Endothelial cell of umbilical vein (primary cell): ENCODE measurements at regions not wholly inside any gene's neighbourhood (a gene's known extent, or its start where the extent isn't known, plus 50 kb on each side); places are given as distances from the start of the nearest gene placed in this dataset.

Experiments used
- BruUV-seq: library from RNA; stranded (reverse); fragments of 400-500 nt; replicated peaks from 2 replicates; lab custom pipeline; 2021; lab: Mats Ljungman, UMichigan
- CTCF ChIA-PET: fragments of 300-600, 350-600 bp; sonication (Branson Sonifier 250); formaldehyde crosslinking; loops from one replicate; lab custom pipeline; 2021; ENCODE audit warnings: antibody characterized with exemption, inconsistent platforms; lab: Charles Lee
- POLR2A ChIA-PET: fragments of 300-600, 350-600 bp; sonication (Branson Sonifier 250); formaldehyde crosslinking; loops from one replicate; lab custom pipeline; 2021; ENCODE audit warnings: antibody characterized with exemption, inconsistent platforms; lab: Charles Lee
- DNase-seq: peaks from one replicate; pipeline ENCODE4 v3.0.0-alpha.2; 2011; ENCODE audit warnings: low read depth, low spot score
- FAIRE-seq: peaks from 2 replicates; lab custom pipeline; 2011; peaks lifted over from hg19 to GRCh38; lab: Jason Lieb, UNC
- H2AFZ ChIP-seq: 2 replicates; pipeline ENCODE4 v1.6.0; 2012; ENCODE audit warnings: low read depth, low read length, control low read depth, inconsistent platforms
- H3K27ac ChIP-seq: 2 replicates; pipeline ENCODE4 v1.5.1; 2011; ENCODE audit warnings: low read depth, mild to moderate bottlenecking, control low read depth, low read length, moderate library complexity; ENCODE audit not compliant: insufficient read depth
- H3K27me3 ChIP-seq, 2 experiments: 2 replicates each; pipeline versions ENCODE4 v1.6.0 to v1.6.1; 2011; ENCODE audit warnings: low read length in 2 of 2, mixed read lengths in 1 of 2; ENCODE audit not compliant: control insufficient read depth in 2 of 2, insufficient read depth in 2 of 2
- H3K36me3 ChIP-seq, 2 experiments: 2 replicates in 1 of 2; 3 replicates in 1 of 2; pipeline ENCODE4 v1.5.1; 2011; ENCODE audit warnings: low read length in 2 of 2, mild to moderate bottlenecking in 1 of 2, moderate library complexity in 1 of 2; ENCODE audit not compliant: control insufficient read depth in 2 of 2, insufficient read depth in 2 of 2; ENCODE audit errors: extremely low read depth in 1 of 2
- H3K4me1 ChIP-seq: 3 replicates; pipeline ENCODE4 v1.5.1; 2011; ENCODE audit warnings: mild to moderate bottlenecking, low read length; ENCODE audit not compliant: control insufficient read depth, insufficient read depth; ENCODE audit errors: extremely low read depth
- H3K4me2 ChIP-seq: 2 replicates; pipeline ENCODE4 v1.6.1; 2011; ENCODE audit warnings: low read length, control low read depth, mixed read lengths; ENCODE audit not compliant: insufficient read depth
- H3K4me3 ChIP-seq, 3 experiments: fragments of 200-600 bp in 1 of 3; sonication (generic), shearing (Covaris generic) in 1 of 3; replicated peaks in 1 of 3; 2 replicates each; pipeline ENCODE4 v1.5.1; 2011 to 2016; ENCODE audit warnings: control low read depth in 3 of 3, low read length in 3 of 3, mild to moderate bottlenecking in 2 of 3, inconsistent platforms in 1 of 3, low read depth in 1 of 3, moderate library complexity in 1 of 3; ENCODE audit not compliant: insufficient read depth in 1 of 3
- H3K79me2 ChIP-seq: 2 replicates; pipeline ENCODE4 v1.6.0; 2012; ENCODE audit warnings: low read length, inconsistent platforms; ENCODE audit not compliant: control insufficient read depth, insufficient read depth
- H3K9ac ChIP-seq: replicated peaks from 2 replicates; pipeline ENCODE3; 2011; ENCODE audit warnings: low read length, control low read depth; ENCODE audit not compliant: insufficient read depth; ENCODE audit errors: extremely low read depth
- H3K9me1 ChIP-seq: replicated peaks from 3 replicates; pipeline ENCODE4 v1.6.0; 2011; ENCODE audit warnings: mild to moderate bottlenecking, low read length; ENCODE audit not compliant: control insufficient read depth, insufficient read depth; ENCODE audit errors: extremely low read depth
- H3K9me3 ChIP-seq: replicated peaks from 2 replicates; pipeline ENCODE4 v1.5.1; 2012; ENCODE audit warnings: low read length, inconsistent platforms; ENCODE audit not compliant: control insufficient read depth, insufficient read depth
- H4K20me1 ChIP-seq: replicated peaks from 2 replicates; pipeline ENCODE3; 2011; ENCODE audit warnings: mild to moderate bottlenecking, low read length; ENCODE audit not compliant: control insufficient read depth, insufficient read depth; ENCODE audit errors: extremely low read depth
- CTCF ChIP-seq, 2 donors: IDR thresholded peaks; 1 replicate in 1 of 2; 2 replicates in 1 of 2; pipeline ENCODE4 v1.5.1; 2011; ENCODE audit warnings: low read length in 2 of 2, mild to moderate bottlenecking in 2 of 2, moderate library complexity in 2 of 2, control low read depth in 1 of 2, inconsistent platforms in 1 of 2, low read depth in 1 of 2; ENCODE audit not compliant: insufficient read depth in 1 of 2; ENCODE audit errors: extremely low read depth in 1 of 2
- EZH2 ChIP-seq: IDR thresholded peaks from 2 replicates; pipeline ENCODE4 v1.6.1; 2012; ENCODE audit warnings: borderline replicate concordance, low read depth, mild to moderate bottlenecking, moderate library complexity, low read length, inconsistent platforms; ENCODE audit not compliant: severe bottlenecking
- FOS ChIP-seq: IDR thresholded peaks from 2 replicates; pipeline ENCODE4 v1.6.1; 2011; ENCODE audit warnings: mild to moderate bottlenecking, low read length, moderate library complexity, borderline replicate concordance; ENCODE audit not compliant: insufficient read depth
- GATA2 ChIP-seq: IDR thresholded peaks from 2 replicates; pipeline ENCODE4 v1.7.0; 2011; ENCODE audit warnings: low read depth, mild to moderate bottlenecking, moderate library complexity, mixed read lengths, low read length; ENCODE audit not compliant: insufficient read length, insufficient read depth
- JUN ChIP-seq: IDR thresholded peaks from 2 replicates; pipeline ENCODE4 v1.6.1; 2011; ENCODE audit warnings: borderline replicate concordance, low read depth; ENCODE audit not compliant: insufficient read length, insufficient read depth
- MAX ChIP-seq: IDR thresholded peaks from 2 replicates; pipeline ENCODE4 v1.6.1; 2011; ENCODE audit not compliant: insufficient read depth, insufficient read length
- MYC ChIP-seq: IDR thresholded peaks from one replicate; pipeline ENCODE4 v1.6.1; 2011; ENCODE audit warnings: mild to moderate bottlenecking, low read depth, low read length
- POLR2A ChIP-seq: IDR thresholded peaks from 2 replicates; pipeline ENCODE4 v1.6.1; 2012; ENCODE audit warnings: low read depth, mild to moderate bottlenecking, control low read depth, low read length
- POLR2AphosphoS5 ChIP-seq: IDR thresholded peaks from 2 replicates; pipeline ENCODE4 v1.6.1; 2012; ENCODE audit warnings: low read depth, mild to moderate bottlenecking, control low read depth, low read length, moderate library complexity; ENCODE audit not compliant: insufficient read depth
- dilution Hi-C: fragments of 300-500 bp; cut with MboI; formaldehyde crosslinking; loops from one replicate; pipeline ENCODE4 v1.15.0; 2019; ENCODE audit warnings: low sequenced_read_pairs; ENCODE audit not compliant: extremely low pct_ligation_motif_present
- intact Hi-C: fragments of 100-400 bp; cut with micrococcal nuclease; formaldehyde crosslinking; loops from one replicate; pipeline ENCODE4 v1.10.0; 2022

- H3K27ac ChIP-seq, result no peak overlapping the region
- ChIA-PET CTCF (interaction anchor here (0.7 to 1.6 kb wide), 3 partner anchors 8 to 21 kb away, joined by 3 to 4 read pairs (median 4); no protein-coding TSS in a partner anchor), POLR2A (no interaction called here)
- no peaks in the 10 kb centered on the region for H3K9me3 ChIP-seq
- H3K4me1 ChIP-seq, result no peaks in the 10 kb centered on the region
- BruUV-seq, result no TSS peak
- intact Hi-C loops (no loop called here), dilution Hi-C loops (no loop called here)
- H3K9ac ChIP-seq, result no peak overlapping the region
- no peak overlapping the region for H2AFZ ChIP-seq
- no peaks in the 10 kb centered on the region for H3K9me1 ChIP-seq
- no peak overlapping the region for H3K4me3 ChIP-seq
- FAIRE-seq, result no peak
- H3K36me3 ChIP-seq, result no peaks in the 10 kb centered on the region
- H3K79me2 ChIP-seq, result no peaks in the 10 kb centered on the region
- H4K20me1 ChIP-seq, result no peaks in the 10 kb centered on the region
- H3K4me2 ChIP-seq, result no peak overlapping the region
- no peak for DNase-seq
- TF ChIP-seq EZH2, result no peak
- TF ChIP-seq CTCF (IDR thresholded peaks at IDR 0.05; ENCODE audit: extremely low read depth in 1 of 2, insufficient read depth in 1 of 2, low read depth in 1 of 2, low read length in 2 of 2), result no peak
- no peak for TF ChIP-seq JUN
- no peak for TF ChIP-seq MYC
- no peak for TF ChIP-seq POLR2A
- no peak for TF ChIP-seq MAX
- no peak for TF ChIP-seq GATA2
- TF ChIP-seq POLR2AphosphoS5, result no peak
- TF ChIP-seq FOS, result no peak
- H3K27me3 ChIP-seq, result no peaks in the 10 kb centered on the region
These were observed 411.0 kb upstream of the NR2F2 start for GRCh38 chr15:95919460-95919859.
